ENCODE measurements at regions not wholly inside any gene's neighbourhood (a gene's known extent, or its start where the extent isn't known, plus 50 kb on each side); places are given as distances from the start of the nearest gene placed in this dataset.

DNA sequence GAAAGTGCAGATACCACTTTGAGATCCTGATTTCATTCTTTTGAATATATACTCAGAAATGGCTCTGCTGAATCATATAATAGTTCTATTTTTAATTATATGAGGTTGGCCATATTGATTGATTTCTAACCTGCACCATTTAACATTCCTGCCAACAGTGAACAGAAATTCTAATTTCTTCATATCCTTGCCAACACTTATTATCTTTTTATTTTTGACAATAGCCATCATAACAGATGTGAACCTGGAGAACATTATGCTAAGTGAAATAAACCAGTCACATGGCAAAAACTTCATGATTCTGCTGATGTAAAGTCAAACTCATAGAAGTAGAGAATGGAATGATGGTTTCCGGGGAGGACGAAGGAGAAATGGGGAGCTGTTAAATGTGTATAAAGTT lies 344.5 kb upstream of the CYRIA start:
- no peak for TF ChIP-seq POLR2A (IDR thresholded peaks at IDR 0.05; ENCODE audit: low read depth, low read length)
- TF ChIP-seq TAF1 (IDR thresholded peaks at IDR 0.05; ENCODE audit: low read depth, low read length): no peak
- no peak for TF ChIP-seq POLR2AphosphoS5 (IDR thresholded peaks at IDR 0.05; ENCODE audit: low read depth, low read length)
- no peak for TF ChIP-seq SPI1 (IDR thresholded peaks at IDR 0.05; ENCODE audit: low read depth, low read length)
- TF ChIP-seq POU2F2 (IDR thresholded peaks at IDR 0.05; ENCODE audit: low read depth, low read length): no peak
- TF ChIP-seq PAX5 (IDR thresholded peaks at IDR 0.05; ENCODE audit: insufficient read depth, low read length, severe bottlenecking): no peak
